K562 (cell line): ENCODE measurements at regions not wholly inside any gene's neighbourhood (a gene's known extent, or its start where the extent isn't known, plus 50 kb on each side); places are given as distances from the start of the nearest gene placed in this dataset.

Experiments
- ATF1 ChIP-seq, 2 experiments: fragments of 450-650 bp in 1 of 2; IDR thresholded peaks; 2 replicates each; pipeline ENCODE4 v1.6.1; 2016; ENCODE audit warnings: missing compliant biosample characterization in 1 of 2, missing genetic modification characterization in 1 of 2
- CHD1 ChIP-seq: fragments of 200-600 bp; sonication (generic); IDR thresholded peaks from one replicate; pipeline ENCODE4 v1.6.1; 2012; ENCODE audit warnings: mild to moderate bottlenecking, moderate library complexity, low read length, inconsistent platforms
- EZH2 ChIP-seq: IDR thresholded peaks from 2 replicates; pipeline ENCODE4 v1.6.1; 2012; ENCODE audit warnings: low read depth, mild to moderate bottlenecking, inconsistent platforms, low read length, borderline replicate concordance
- NR2C1 ChIP-seq, 2 experiments: fragments of 450-650 bp; IDR thresholded peaks; 2 replicates each; pipeline ENCODE4 v1.6.1; 2017; ENCODE audit warnings: mild to moderate bottlenecking in 2 of 2, antibody characterized with exemption in 1 of 2, inconsistent platforms in 1 of 2, missing compliant biosample characterization in 1 of 2, missing genetic modification characterization in 1 of 2
- POLR2AphosphoS5 ChIP-seq: IDR thresholded peaks from 2 replicates; pipeline ENCODE4 v1.6.1; 2011; ENCODE audit warnings: mild to moderate bottlenecking, low read depth, low read length, moderate library complexity; ENCODE audit not compliant: control insufficient read depth, insufficient read depth
- STAG1 ChIP-seq: sonication (generic); formaldehyde crosslinking; IDR thresholded peaks from 2 replicates; pipeline ENCODE4 v1.5.0; 2020; ENCODE audit warnings: missing genetic modification reagents, borderline replicate concordance
- TAF1 ChIP-seq: IDR thresholded peaks from 2 replicates; pipeline ENCODE4 v1.6.1; 2011; ENCODE audit warnings: mild to moderate bottlenecking, low read length, moderate library complexity; ENCODE audit not compliant: insufficient read depth, control insufficient read depth, severe bottlenecking; ENCODE audit errors: extremely low read depth
- ZFP1 ChIP-seq: fragments of 450-650 bp; formaldehyde crosslinking; IDR thresholded peaks from 2 replicates; pipeline ENCODE4 v1.4.0; 2020; ENCODE audit warnings: mild to moderate bottlenecking, mixed read lengths
- TF ChIP-seq, protein P1 (sequence below), 2 experiments: fragments of 450-650 bp in 1 of 2; sonication (generic) in 1 of 2; formaldehyde crosslinking in 1 of 2; IDR thresholded peaks; 2 replicates each; pipeline versions ENCODE4 v1.7.1 to v1.9.0; 2016 to 2022; ENCODE audit warnings: inconsistent platforms in 1 of 2, mild to moderate bottlenecking in 1 of 2, missing genetic modification reagents in 1 of 2
- TF ChIP-seq, protein P2 (sequence below), 3 experiments: IDR thresholded peaks in 2 of 3; conservative IDR thresholded peaks in 1 of 3; 2 replicates each; pipeline ENCODE4 v1.5.1; 2011 to 2012; ENCODE audit warnings: low read length in 3 of 3, mild to moderate bottlenecking in 3 of 3, control low read depth in 2 of 3, improper control_type of control experiment in 1 of 3, inconsistent platforms in 1 of 3, low read depth in 1 of 3, mixed read lengths in 1 of 3, moderate library complexity in 1 of 3; ENCODE audit not compliant: insufficient read depth in 2 of 3

DNA sequence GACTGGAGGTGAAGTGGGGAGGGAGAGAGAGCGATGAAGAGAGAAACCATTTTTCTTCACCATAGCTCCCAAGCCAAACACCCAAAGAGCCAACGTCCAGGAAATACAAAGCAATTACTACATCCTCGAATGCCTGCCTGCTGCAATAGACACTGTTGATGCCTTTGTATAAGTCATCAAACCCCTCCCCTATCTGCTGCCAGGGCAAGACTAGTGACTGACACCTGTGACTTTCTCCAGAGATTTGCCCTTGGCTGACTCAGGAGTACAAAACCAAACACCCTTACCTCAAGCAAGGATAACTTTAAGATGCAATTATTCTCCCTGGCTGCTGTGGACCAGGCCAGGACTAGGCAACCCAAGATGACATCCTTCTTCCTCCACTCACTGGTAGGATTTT lies 81.8 kb upstream of the RASA1 start:
- TF ChIP-seq ATF1 (CRISPR knock-in tag; IDR thresholded peaks at IDR 0.05) = no peak
- no peak for TF ChIP-seq ATF1 (tag; IDR thresholded peaks at IDR 0.05)
- TF ChIP-seq, protein P1, sequence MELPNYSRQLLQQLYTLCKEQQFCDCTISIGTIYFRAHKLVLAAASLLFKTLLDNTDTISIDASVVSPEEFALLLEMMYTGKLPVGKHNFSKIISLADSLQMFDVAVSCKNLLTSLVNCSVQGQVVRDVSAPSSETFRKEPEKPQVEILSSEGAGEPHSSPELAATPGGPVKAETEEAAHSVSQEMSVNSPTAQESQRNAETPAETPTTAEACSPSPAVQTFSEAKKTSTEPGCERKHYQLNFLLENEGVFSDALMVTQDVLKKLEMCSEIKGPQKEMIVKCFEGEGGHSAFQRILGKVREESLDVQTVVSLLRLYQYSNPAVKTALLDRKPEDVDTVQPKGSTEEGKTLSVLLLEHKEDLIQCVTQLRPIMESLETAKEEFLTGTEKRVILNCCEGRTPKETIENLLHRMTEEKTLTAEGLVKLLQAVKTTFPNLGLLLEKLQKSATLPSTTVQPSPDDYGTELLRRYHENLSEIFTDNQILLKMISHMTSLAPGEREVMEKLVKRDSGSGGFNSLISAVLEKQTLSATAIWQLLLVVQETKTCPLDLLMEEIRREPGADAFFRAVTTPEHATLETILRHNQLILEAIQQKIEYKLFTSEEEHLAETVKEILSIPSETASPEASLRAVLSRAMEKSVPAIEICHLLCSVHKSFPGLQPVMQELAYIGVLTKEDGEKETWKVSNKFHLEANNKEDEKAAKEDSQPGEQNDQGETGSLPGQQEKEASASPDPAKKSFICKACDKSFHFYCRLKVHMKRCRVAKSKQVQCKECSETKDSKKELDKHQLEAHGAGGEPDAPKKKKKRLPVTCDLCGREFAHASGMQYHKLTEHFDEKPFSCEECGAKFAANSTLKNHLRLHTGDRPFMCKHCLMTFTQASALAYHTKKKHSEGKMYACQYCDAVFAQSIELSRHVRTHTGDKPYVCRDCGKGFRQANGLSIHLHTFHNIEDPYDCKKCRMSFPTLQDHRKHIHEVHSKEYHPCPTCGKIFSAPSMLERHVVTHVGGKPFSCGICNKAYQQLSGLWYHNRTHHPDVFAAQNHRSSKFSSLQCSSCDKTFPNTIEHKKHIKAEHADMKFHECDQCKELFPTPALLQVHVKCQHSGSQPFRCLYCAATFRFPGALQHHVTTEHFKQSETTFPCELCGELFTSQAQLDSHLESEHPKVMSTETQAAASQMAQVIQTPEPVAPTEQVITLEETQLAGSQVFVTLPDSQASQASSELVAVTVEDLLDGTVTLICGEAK (IDR thresholded peaks at IDR 0.05) = no peak
- TF ChIP-seq, protein P1 (CRISPR knock-in tag; IDR thresholded peaks at IDR 0.05) = no peak
- TF ChIP-seq EZH2 = no peak
- TF ChIP-seq POLR2AphosphoS5 = no peak
- TF ChIP-seq, protein P2, sequence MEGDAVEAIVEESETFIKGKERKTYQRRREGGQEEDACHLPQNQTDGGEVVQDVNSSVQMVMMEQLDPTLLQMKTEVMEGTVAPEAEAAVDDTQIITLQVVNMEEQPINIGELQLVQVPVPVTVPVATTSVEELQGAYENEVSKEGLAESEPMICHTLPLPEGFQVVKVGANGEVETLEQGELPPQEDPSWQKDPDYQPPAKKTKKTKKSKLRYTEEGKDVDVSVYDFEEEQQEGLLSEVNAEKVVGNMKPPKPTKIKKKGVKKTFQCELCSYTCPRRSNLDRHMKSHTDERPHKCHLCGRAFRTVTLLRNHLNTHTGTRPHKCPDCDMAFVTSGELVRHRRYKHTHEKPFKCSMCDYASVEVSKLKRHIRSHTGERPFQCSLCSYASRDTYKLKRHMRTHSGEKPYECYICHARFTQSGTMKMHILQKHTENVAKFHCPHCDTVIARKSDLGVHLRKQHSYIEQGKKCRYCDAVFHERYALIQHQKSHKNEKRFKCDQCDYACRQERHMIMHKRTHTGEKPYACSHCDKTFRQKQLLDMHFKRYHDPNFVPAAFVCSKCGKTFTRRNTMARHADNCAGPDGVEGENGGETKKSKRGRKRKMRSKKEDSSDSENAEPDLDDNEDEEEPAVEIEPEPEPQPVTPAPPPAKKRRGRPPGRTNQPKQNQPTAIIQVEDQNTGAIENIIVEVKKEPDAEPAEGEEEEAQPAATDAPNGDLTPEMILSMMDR (IDR thresholded peaks at IDR 0.05 in 2 of 3, conservative IDR thresholded peaks at IDR 0.05 in 1 of 3; ENCODE audit: insufficient read depth in 2 of 3, low read depth in 1 of 3, low read length in 3 of 3) = no peak
- TF ChIP-seq CHD1 = no peak
- TF ChIP-seq ZFP1 (CRISPR knock-in tag) = no peak
- TF ChIP-seq NR2C1 (IDR thresholded peaks at IDR 0.05) = no peak
- TF ChIP-seq NR2C1 (tag; IDR thresholded peaks at IDR 0.05) = no peak
- TF ChIP-seq STAG1 (CRISPR knock-in tag) = no peak
- no peak for TF ChIP-seq TAF1
